Gastrocnemius medialis (tissue), 4 donors: ENCODE measurements at regions not wholly inside any gene's neighbourhood (a gene's known extent, or its start where the extent isn't known, plus 50 kb on each side); places are given as distances from the start of the nearest gene placed in this dataset.

Experiments
- ATAC-seq, 2 donors: fragments of 150-250 bp; one replicate each; pipeline ENCODE4 v1.9.1; 2016
- DNase-seq, 2 donors: peaks; one replicate each; pipeline ENCODE4 v3.0.0-alpha.2; 2019
- H3K27ac ChIP-seq, 4 donors: fragments of 200-600 bp; sonication (generic); 1 replicate in 1 of 4; 2 replicates in 3 of 4; pipeline ENCODE4 v1.5.1; 2016 to 2018; ENCODE audit warnings: mild to moderate bottlenecking in 2 of 4, moderate library complexity in 1 of 4
- H3K27me3 ChIP-seq, 3 donors: fragments of 200-600 bp; sonication (generic) in 2 of 3; 1 replicate in 1 of 3; 2 replicates in 2 of 3; pipeline versions ENCODE4 v1.5.1 to v1.6.0; 2016 to 2019; ENCODE audit warnings: mild to moderate bottlenecking in 1 of 3, moderate library complexity in 1 of 3
- H3K36me3 ChIP-seq, 2 donors: fragments of 200-600 bp; sonication (generic) in 1 of 2; one replicate each; pipeline ENCODE4 v1.5.1; 2017 to 2018
- H3K4me1 ChIP-seq, 2 donors: fragments of 200-600 bp; sonication (generic) in 1 of 2; one replicate each; pipeline ENCODE4 v1.5.1; 2016 to 2017; ENCODE audit warnings: mild to moderate bottlenecking in 2 of 2
- H3K4me3 ChIP-seq, 4 donors: fragments of 200-600 bp; sonication (generic) in 3 of 4; 1 replicate in 1 of 4; 2 replicates in 3 of 4; pipeline ENCODE4 v1.5.1; 2016 to 2019; ENCODE audit warnings: mild to moderate bottlenecking in 2 of 4
- H3K9me3 ChIP-seq, 3 donors: fragments of 200-600 bp; sonication (generic) in 2 of 3; 1 replicate in 1 of 3; 2 replicates in 2 of 3; pipeline ENCODE4 v1.5.1; 2016 to 2019
- CTCF ChIP-seq, 5 experiments: fragments of 450-650 bp in 3 of 5; fragments of 200-600 bp in 2 of 5; sonication (generic) in 2 of 5; IDR thresholded peaks in 4 of 5; conservative IDR thresholded peaks in 1 of 5; 1 replicate in 4 of 5; 2 replicates in 1 of 5; pipeline ENCODE4 v1.5.1; 2016 to 2019; ENCODE audit warnings: antibody characterized with exemption in 5 of 5, mild to moderate bottlenecking in 3 of 5, moderate library complexity in 3 of 5
- POLR2A ChIP-seq, 2 donors: fragments of 450-650 bp; IDR thresholded peaks; one replicate each; pipeline ENCODE4 v1.6.1; 2017; ENCODE audit warnings: antibody characterized with exemption in 2 of 2, mild to moderate bottlenecking in 2 of 2, moderate library complexity in 2 of 2
- in situ Hi-C, 4 donors: fragments of 200-750 bp; cut with MboI; loops; one replicate each; pipeline versions ENCODE4 v1.15.0 to v1.8.0; 2017; ENCODE audit warnings: low sequenced_read_pairs in 4 of 4
- intact Hi-C: fragments of 100-400 bp; cut with DNase I; formaldehyde crosslinking; loops from one replicate; pipeline ENCODE4 v1.15.1; 2023; ENCODE audit warnings: low total_unique reads

GRCh38 chr6:67328269-67328668 is 1306.8 kb upstream of the ADGRB3 start:
- no peaks in the 10 kb centered on the region for H3K9me3 ChIP-seq
- H3K4me3 ChIP-seq: no peak overlapping the region
- no peak overlapping the region for H3K27ac ChIP-seq
- in situ Hi-C loops (no loop called here), intact Hi-C loops (no loop called here)
- no peak for DNase-seq
- H3K4me1 ChIP-seq: no peaks in the 10 kb centered on the region
- ATAC-seq: no peak
- no peak for TF ChIP-seq CTCF (IDR thresholded peaks at IDR 0.05 in 4 of 5, conservative IDR thresholded peaks at IDR 0.05 in 1 of 5)
- no peak for TF ChIP-seq POLR2A (IDR thresholded peaks at IDR 0.05)
- no peaks in the 10 kb centered on the region for H3K36me3 ChIP-seq
- no peaks in the 10 kb centered on the region for H3K27me3 ChIP-seq

- H3K4me1 ChIP-seq: no peaks in the 10 kb centered on the region
- intact Hi-C loops: no loop called here
Observed at GRCh38 chr6:67300430-67301040, 1334.5 kb upstream of the ADGRB3 start.

GRCh38 chr6:67292169-67292568 is 1342.9 kb upstream of the ADGRB3 start:
- no peak overlapping the region for H3K27ac ChIP-seq
- TF ChIP-seq POLR2A (IDR thresholded peaks at IDR 0.05) (no peak), CTCF (IDR thresholded peaks at IDR 0.05 in 4 of 5, conservative IDR thresholded peaks at IDR 0.05 in 1 of 5) (no peak)
- H3K4me1 ChIP-seq: no peaks in the 10 kb centered on the region
- in situ Hi-C loops: no loop called here
- no peaks in the 10 kb centered on the region for H3K27me3 ChIP-seq
- H3K36me3 ChIP-seq: no peaks in the 10 kb centered on the region
- DNase-seq (no peak), ATAC-seq (no peak)
- intact Hi-C loops: no loop called here
- no peak overlapping the region for H3K4me3 ChIP-seq
- H3K9me3 ChIP-seq: no peaks in the 10 kb centered on the region

More at GRCh38 chr6:67300430-67301040, 1334.5 kb upstream of the ADGRB3 start:
- in situ Hi-C loops: no loop called here
- TF ChIP-seq POLR2A (IDR thresholded peaks at IDR 0.05) (no peak), CTCF (IDR thresholded peaks at IDR 0.05 in 4 of 5, conservative IDR thresholded peaks at IDR 0.05 in 1 of 5) (no peak)
- Histone ChIP-seq H3K9me3 (no peaks in the 10 kb centered on the region), H3K36me3 (no peaks in the 10 kb centered on the region), H3K27me3 (no peaks in the 10 kb centered on the region), H3K27ac (no peak overlapping the region), H3K4me3 (no peak overlapping the region)
- DNase-seq (no peak), ATAC-seq (no peak)

GRCh38 chr6:67287566-67287965 is 1347.5 kb upstream of the ADGRB3 start:
- Histone ChIP-seq H3K36me3 (no peaks in the 10 kb centered on the region), H3K9me3 (no peaks in the 10 kb centered on the region), H3K27ac (no peak overlapping the region), H3K4me3 (no peak overlapping the region), H3K27me3 (no peaks in the 10 kb centered on the region), H3K4me1 (no peaks in the 10 kb centered on the region)
- no peak for ATAC-seq
- in situ Hi-C loops (no loop called here), intact Hi-C loops (no loop called here)
- no peak for DNase-seq
- TF ChIP-seq POLR2A (IDR thresholded peaks at IDR 0.05) (no peak), CTCF (IDR thresholded peaks at IDR 0.05 in 4 of 5, conservative IDR thresholded peaks at IDR 0.05 in 1 of 5) (no peak)
